M059J (cell line): ENCODE measurements at regions not wholly inside any gene's neighbourhood (a gene's known extent, or its start where the extent isn't known, plus 50 kb on each side); places are given as distances from the start of the nearest gene placed in this dataset.

Source experiments
- DNase-seq: peaks from one replicate; pipeline ENCODE4 v3.0.0-alpha.2; 2012; ENCODE audit warnings: low read depth

DNA sequence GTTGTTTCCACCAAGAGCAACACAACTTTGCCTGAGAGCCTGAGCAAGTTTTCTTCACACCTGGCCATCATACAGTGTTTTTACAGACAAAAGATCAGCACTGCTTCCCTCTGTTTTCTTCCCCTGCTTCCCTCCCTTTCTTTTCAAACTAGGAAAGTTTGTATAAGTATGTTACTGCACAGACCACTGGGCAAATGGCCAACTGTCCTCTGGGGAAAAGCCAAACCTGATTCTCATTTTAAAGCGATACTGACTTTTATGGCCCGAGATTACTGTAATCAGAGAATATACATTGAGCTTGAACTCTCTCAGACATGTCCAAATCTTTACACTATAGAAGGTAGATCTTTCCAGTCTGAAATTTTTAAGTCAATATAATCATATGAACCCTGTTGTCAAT, 415.0 kb downstream of the NFIB start:
- no peak for DNase-seq

DNA sequence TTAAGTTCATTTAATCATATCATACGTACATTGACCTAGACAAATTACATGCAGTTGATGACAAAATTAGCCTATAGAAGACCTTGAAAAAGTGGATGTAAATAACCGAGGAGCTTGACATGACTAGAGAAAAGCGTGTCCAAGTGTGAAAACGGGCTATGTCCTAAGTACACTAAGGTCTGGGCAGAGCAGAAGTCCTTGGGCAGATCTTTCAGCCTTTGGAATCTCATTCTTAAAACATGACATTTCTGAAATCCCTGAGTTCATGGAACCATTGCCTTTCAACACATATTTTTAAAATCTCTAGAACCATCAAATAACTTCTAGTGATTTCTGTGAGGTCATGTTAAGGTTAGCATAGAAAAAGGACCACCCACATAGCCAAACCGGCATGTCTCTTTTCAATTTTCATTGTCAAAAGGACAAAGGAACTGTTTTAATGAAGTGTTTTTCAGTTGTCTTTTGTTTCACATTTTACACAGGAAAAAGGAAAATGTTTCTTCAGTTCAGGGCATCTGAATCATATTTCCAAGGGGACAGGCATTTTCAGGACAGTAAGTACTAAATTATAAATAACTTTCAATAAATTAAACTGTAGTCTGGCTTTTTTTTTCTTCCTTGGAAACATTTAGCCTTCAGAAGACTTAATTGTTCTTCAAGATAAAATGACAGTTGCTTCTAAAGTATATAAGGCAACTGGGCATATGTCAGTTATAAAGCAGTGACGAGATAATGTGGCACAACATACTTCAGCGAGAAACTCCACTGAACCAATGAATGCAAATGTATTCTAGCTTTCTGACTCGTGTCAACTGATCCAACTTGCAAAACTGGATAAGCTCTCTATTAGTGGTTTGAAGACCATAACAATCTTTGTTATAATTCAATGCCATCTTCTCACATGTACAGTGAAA, 416.8 kb downstream of the NFIB start:
- DNase-seq, result no peak

- DNase-seq, result no peak
Observed at GRCh38 chr9:13896047-13896446, 417.9 kb downstream of the NFIB start.

DNA sequence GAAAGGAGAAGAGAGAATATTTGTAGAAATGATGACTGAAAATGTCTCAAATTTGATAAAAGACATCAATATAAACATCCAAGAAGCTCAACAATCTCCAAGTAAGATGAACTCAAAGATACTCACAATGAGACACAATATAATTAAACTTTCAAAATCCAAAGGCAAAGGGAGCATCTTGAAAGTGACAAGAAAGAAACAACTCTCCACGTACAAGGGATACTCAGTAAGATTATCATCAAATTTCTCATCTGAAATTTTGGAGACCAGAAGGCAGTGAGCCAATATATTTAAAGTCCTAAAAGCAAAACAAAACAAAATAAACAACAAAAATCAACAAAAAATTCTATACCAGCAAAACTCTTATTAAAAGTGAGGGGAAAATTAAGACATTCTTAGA, 428.7 kb downstream of the NFIB start:
- DNase-seq, result no peak

DNA sequence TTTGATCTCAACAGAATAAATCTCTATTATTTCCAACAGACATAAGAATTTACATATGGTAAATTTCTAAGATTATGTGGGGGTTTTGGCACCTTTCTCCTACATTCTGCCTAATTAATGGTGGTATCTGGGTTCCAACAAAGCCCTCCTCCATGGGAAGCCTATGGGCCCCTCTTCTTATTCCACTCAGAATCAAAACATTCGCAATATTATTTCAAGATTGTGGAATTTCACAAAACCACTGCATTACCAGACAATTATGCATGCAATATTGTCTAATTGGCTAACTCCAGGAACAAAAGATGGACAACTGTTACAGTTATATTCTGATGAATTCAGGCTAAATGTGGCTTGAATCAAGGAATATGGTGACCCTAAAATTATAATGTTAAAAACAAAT, 434.0 kb downstream of the NFIB start:
- no peak for DNase-seq

DNA sequence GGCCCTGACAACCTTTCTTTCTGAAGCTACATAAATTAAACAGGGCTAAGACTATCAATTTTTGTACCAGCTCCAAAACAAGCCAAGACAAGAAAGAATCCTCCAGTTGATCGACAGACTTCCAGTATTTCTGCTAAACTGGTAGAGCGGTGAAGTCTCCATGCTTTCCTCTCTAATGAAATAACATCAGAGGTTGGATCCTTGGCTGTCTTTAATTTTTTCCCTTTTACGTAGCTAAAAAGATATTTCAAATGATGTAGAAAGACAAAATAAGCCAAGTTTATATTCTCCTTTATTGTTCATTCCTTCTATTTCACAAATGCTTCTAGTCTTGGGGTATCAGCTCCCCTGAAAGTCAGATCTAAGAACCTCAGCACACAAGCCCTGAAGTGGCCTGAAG, 434.9 kb downstream of the NFIB start:
- no peak for DNase-seq

GRCh38 chr9:13878241-13878711, 435.7 kb downstream of the NFIB start:
- no peak for DNase-seq

- DNase-seq, result no peak
Observed at GRCh38 chr9:13876741-13877140, 437.2 kb downstream of the NFIB start.

DNA sequence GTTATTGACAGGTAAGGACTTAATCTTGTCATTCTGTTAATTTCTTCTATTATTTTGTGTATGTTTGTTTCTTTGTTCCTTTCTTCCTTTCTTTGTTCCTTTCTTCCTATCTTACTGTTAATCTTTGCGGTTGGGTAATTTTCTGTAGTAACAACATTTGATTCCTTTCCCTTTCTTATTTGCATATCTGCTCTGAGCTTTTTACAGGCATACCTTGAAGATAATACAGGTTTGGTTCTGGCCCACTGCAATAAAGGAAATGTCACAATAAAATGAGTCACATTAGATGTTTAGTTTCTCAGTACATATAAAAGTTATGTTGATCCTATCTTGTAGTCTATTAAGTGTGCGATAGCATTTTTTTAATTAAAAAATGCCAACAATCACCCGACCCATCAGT, 440.7 kb downstream of the NFIB start:
- DNase-seq, result no peak

- DNase-seq, result no peak
Observed at GRCh38 chr9:13868336-13868735, 445.6 kb downstream of the NFIB start.

GRCh38 chr9:13865869-13866268, 448.1 kb downstream of the NFIB start:
- DNase-seq, result no peak

- DNase-seq, result no peak
Observed at GRCh38 chr9:13863112-13863511, 450.8 kb downstream of the NFIB start.

GRCh38 chr9:13862654-13863053, 451.3 kb downstream of the NFIB start:
- no peak for DNase-seq

DNA sequence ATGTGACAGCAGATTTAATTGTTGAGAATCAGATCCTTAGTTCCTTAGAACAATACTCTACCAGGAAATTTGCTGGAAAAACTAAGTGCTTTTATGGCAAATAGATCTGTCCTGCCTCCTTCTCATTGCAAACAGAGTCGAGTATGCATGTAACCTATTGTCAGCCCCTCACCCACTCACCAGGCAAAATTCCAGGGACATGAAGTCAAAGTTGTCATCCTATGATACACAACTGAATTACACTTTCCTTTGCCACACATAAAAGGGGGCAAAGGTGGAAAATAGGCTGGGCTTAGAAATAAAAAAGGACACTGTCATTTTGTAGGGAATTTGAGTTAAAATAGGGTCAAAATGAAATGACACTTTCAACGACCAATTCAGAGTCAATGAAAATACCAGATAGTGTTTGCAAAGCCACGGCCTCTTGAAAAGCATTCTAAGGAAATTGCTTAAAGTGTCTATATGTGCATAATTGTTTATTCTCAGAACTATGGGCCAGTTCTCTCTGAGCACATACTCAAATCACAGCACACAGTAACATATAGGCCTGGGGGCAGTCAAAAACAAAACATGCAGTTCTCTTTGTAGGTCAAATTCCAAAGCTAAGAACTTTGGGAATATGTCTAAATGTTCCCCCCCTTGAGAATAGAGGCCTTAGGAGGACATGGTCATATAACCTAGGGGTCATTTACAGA, 452.8 kb downstream of the NFIB start:
- no peak for DNase-seq

GRCh38 chr9:13860019-13860418, 453.9 kb downstream of the NFIB start:
- no peak for DNase-seq

GRCh38 chr9:13857521-13857920, 456.4 kb downstream of the NFIB start:
- peak; percentile 9 for DNase-seq

GRCh38 chr9:13847270-13847669, 466.7 kb downstream of the NFIB start:
- no peak for DNase-seq

DNA sequence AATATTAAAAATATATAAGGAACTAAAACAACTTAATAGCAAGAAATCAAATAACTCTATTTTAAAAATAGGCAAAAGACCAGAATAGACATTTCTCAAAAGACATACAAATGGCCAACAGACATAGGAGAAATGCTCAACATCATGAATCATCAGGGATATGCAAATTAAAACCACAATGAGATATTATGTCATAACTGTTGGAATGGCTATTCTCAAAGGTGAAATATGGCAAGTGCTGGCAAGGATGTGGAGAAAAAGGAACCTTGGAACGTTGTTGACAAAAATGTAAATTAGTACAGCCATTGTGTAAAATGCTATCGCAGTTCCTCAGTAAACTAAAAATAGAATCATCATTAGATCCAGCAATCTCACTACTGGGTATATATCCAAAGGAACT, 468.5 kb downstream of the NFIB start:
- DNase-seq, result peak; percentile 57

DNA sequence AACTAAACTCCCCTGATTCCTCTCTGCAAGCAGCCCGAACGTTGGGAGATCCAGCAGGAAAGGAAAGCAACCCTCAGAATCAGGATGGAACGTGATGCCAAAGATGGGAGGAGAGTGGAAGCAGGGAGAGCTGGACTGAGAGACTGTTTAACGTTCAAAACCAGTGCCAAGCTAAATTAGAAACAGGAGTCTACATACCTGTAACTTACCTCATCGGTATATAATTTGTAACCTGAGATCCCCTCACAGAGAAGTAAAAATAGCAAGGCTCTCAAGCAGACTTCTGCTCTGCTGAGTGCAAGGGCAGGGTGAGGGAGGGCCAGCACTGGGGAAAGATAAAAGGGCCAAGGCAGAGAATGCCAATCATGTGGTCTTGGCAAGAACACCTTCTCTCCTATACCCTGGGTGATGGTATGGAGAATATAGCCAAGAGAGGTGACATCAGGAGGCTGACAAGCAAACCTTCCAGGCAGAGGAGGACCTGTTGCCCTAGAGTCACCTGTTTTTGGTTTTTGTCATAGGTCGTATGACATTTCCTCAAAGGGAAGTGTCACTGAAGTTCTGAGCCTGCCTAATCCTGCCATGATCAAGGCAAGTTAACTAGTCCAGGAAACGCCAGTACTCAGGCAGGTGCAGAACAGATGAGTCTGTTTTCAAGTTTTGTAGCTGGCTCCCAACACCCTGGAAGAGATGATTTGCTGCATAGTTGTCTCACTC, 472.0 kb downstream of the NFIB start:
- DNase-seq, result no peak

DNA sequence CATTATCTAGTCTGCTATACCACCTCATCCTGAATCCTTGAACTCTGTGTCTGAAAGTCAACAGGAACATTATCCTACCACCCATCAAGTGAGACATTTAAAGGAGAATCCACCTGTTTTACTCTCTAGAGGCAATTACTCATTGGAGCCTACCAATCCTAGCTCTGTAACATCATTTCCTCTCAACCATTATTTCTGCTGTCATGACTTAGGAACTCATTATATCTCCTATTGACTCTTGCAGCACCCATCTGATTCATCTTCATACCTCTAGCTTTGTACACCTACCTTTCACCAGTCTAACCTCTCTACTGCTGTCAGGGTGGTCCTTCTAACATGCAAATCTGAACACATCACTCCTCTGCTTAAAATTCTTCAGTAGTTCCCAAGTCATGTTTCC, 481.5 kb downstream of the NFIB start:
- no peak for DNase-seq

GRCh38 chr9:13823026-13823425, 490.9 kb downstream of the NFIB start:
- DNase-seq, result no peak

- DNase-seq, result no peak
Observed at GRCh38 chr9:13817754-13818278, 496.1 kb downstream of the NFIB start.
